ENCODE measurements at regions not wholly inside any gene's neighbourhood (a gene's known extent, or its start where the extent isn't known, plus 50 kb on each side); places are given as distances from the start of the nearest gene placed in this dataset.

DNA sequence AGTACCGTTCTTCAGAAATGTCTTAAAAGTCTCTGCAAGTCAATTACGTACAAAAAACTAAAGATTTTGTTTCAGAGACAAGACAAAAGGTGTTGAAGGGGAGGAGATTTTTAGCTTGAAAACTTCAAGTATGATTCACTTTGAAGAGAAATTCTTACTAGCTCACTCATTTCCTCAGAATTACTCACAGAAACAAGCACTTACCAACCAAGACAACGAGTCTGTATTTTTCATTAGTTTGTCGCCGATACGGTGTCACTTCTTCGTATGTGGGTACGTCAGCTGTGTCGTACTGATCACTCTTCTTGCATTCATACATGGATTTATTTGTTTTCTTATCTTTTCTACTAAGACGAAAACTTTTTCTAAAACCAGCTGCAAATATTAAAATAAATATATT, 90.6 kb upstream of the ODAD2 start:
- no peaks in the 10 kb centered on the region for H3K79me2 ChIP-seq (ENCODE audit: control insufficient read depth, insufficient read depth, low read length)
- H3K4me3 ChIP-seq (replicated peaks in 1 of 3; ENCODE audit: insufficient read depth in 1 of 3, low read depth in 1 of 3, low read length in 3 of 3) = no peak overlapping the region
- H3K9me3 ChIP-seq (replicated peaks; ENCODE audit: control insufficient read depth, insufficient read depth, low read length) = no peaks in the 10 kb centered on the region
- no peaks in the 10 kb centered on the region for H4K20me1 ChIP-seq (replicated peaks; ENCODE audit: control insufficient read depth, extremely low read depth, insufficient read depth, low read length)
- intact Hi-C loops (cut with micrococcal nuclease) (loop anchor here (1.0 to 5.0 kb wide), 8 partner anchors 35 to 309 kb away; partner anchors contain the start of gene MPP7), dilution Hi-C loops (cut with MboI; ENCODE audit: extremely low pct_ligation_motif_present, low sequenced_read_pairs) (no loop called here)
- DNase-seq (ENCODE audit: low read depth, low spot score) (peak; percentile 63), FAIRE-seq (peak; percentile 83)
- no peaks in the 10 kb centered on the region for H3K9me1 ChIP-seq (replicated peaks; ENCODE audit: control insufficient read depth, extremely low read depth, insufficient read depth, low read length)
- H3K4me2 ChIP-seq (ENCODE audit: insufficient read depth, low read length) = peak overlapping the region; percentile 34
- no TSS peak for BruUV-seq (replicated peaks)
- no peak overlapping the region for H2AFZ ChIP-seq (ENCODE audit: low read depth, low read length)
- H3K36me3 ChIP-seq (ENCODE audit: control insufficient read depth in 2 of 2, extremely low read depth in 1 of 2, insufficient read depth in 2 of 2, low read length in 2 of 2) = no peaks in the 10 kb centered on the region
- H3K9ac ChIP-seq (replicated peaks; ENCODE audit: extremely low read depth, insufficient read depth, low read length) = peak overlapping the region; percentile 27
- ChIA-PET CTCF (interaction anchor here (1.0 to 2.1 kb wide), 4 partner anchors 11 to 306 kb away, joined by 3 to 8 read pairs (median 4); no protein-coding TSS in a partner anchor), POLR2A (interaction anchor here (1.2 kb wide), 1 partner anchor 50 kb away, joined by 5 read pairs; no protein-coding TSS in a partner anchor)
- peak overlapping the region; percentile 99 for H3K27ac ChIP-seq (ENCODE audit: insufficient read depth, low read depth, low read length)
- no peaks in the 10 kb centered on the region for H3K27me3 ChIP-seq (ENCODE audit: control insufficient read depth in 2 of 2, insufficient read depth in 2 of 2, low read length in 2 of 2)
- peaks cover 43% of the 10 kb centered on the region for H3K4me1 ChIP-seq (ENCODE audit: control insufficient read depth, extremely low read depth, insufficient read depth, low read length)
- TF ChIP-seq MYC (IDR thresholded peaks at IDR 0.05; ENCODE audit: low read depth, low read length) (no peak), POLR2A (IDR thresholded peaks at IDR 0.05; ENCODE audit: low read depth, low read length) (peak; percentile 20), GATA2 (IDR thresholded peaks at IDR 0.05; ENCODE audit: insufficient read depth, insufficient read length, low read depth, low read length) (no peak), POLR2AphosphoS5 (IDR thresholded peaks at IDR 0.05; ENCODE audit: insufficient read depth, low read depth, low read length) (no peak), CTCF (IDR thresholded peaks at IDR 0.05; ENCODE audit: extremely low read depth in 1 of 2, insufficient read depth in 1 of 2, low read depth in 1 of 2, low read length in 2 of 2) (no peak), EZH2 (IDR thresholded peaks at IDR 0.05; ENCODE audit: borderline replicate concordance, low read depth, low read length, severe bottlenecking) (no peak), JUN (IDR thresholded peaks at IDR 0.05; ENCODE audit: borderline replicate concordance, insufficient read depth, insufficient read length, low read depth) (peak; percentile 96), FOS (IDR thresholded peaks at IDR 0.05; ENCODE audit: borderline replicate concordance, insufficient read depth, low read length) (peak; percentile 70)
- TF ChIP-seq, protein P1, sequence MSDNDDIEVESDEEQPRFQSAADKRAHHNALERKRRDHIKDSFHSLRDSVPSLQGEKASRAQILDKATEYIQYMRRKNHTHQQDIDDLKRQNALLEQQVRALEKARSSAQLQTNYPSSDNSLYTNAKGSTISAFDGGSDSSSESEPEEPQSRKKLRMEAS (IDR thresholded peaks at IDR 0.05; ENCODE audit: insufficient read depth, insufficient read length) = no peak

All from endothelial cell of umbilical vein (primary cell).